GM12878 (cell line): ENCODE measurements at regions not wholly inside any gene's neighbourhood (a gene's known extent, or its start where the extent isn't known, plus 50 kb on each side); places are given as distances from the start of the nearest gene placed in this dataset.

Source experiments
- BHLHE40 ChIP-seq, 2 experiments: fragments of 450-650 bp in 1 of 2; IDR thresholded peaks; 2 replicates each; pipeline ENCODE4 v1.6.1; 2011 to 2017; ENCODE audit warnings: low read depth in 2 of 2, borderline replicate concordance in 1 of 2, improper control_type of control experiment in 1 of 2, low read length in 1 of 2, mild to moderate bottlenecking in 1 of 2
- CTCF ChIP-seq, 3 experiments: IDR thresholded peaks in 2 of 3; conservative IDR thresholded peaks in 1 of 3; 2 replicates each; pipeline ENCODE4 v1.5.1; 2011; ENCODE audit warnings: low read depth in 3 of 3, low read length in 3 of 3, mild to moderate bottlenecking in 3 of 3, control low read depth in 2 of 3, moderate library complexity in 2 of 3, inconsistent platforms in 1 of 3, mixed read lengths in 1 of 3; ENCODE audit not compliant: control insufficient read depth in 2 of 3, insufficient read depth in 1 of 3; ENCODE audit errors: extremely low read depth in 1 of 3
- E2F8 ChIP-seq: fragments of 450-650 bp; IDR thresholded peaks from 2 replicates; pipeline ENCODE4 v1.6.1; 2018; ENCODE audit warnings: mild to moderate bottlenecking, low read depth, moderate library complexity; ENCODE audit not compliant: partially characterized antibody
- ELK1 ChIP-seq: IDR thresholded peaks from 2 replicates; pipeline ENCODE4 v1.6.1; 2012; ENCODE audit warnings: low read depth, low read length, improper control_type of control experiment
- EZH2 ChIP-seq: IDR thresholded peaks from 2 replicates; pipeline ENCODE4 v1.6.1; 2012; ENCODE audit warnings: low read depth, mild to moderate bottlenecking, control low read depth, inconsistent platforms, low read length, borderline replicate concordance; ENCODE audit not compliant: control insufficient read depth

GRCh38 chr4:117847849-117848248 lies 186.4 kb upstream of the NDST3 start:
- no peak for TF ChIP-seq EZH2
- no peak for TF ChIP-seq ELK1
- TF ChIP-seq E2F8 = no peak
- no peak for TF ChIP-seq BHLHE40 (IDR thresholded peaks at IDR 0.05; ENCODE audit: borderline replicate concordance in 1 of 2, low read depth in 2 of 2, low read length in 1 of 2)
- no peak for TF ChIP-seq CTCF (IDR thresholded peaks at IDR 0.05 in 2 of 3, conservative IDR thresholded peaks at IDR 0.05 in 1 of 3; ENCODE audit: control insufficient read depth in 2 of 3, extremely low read depth in 1 of 3, insufficient read depth in 1 of 3, low read depth in 3 of 3, low read length in 3 of 3)
